ENCODE measurements at regions not wholly inside any gene's neighbourhood (a gene's known extent, or its start where the extent isn't known, plus 50 kb on each side); places are given as distances from the start of the nearest gene placed in this dataset.

GRCh38 chr4:106473515-106473914 lies 104.9 kb upstream of the GIMD1 start:
- DNase-seq (ENCODE audit: low spot score in 2 of 2) (no peak), FAIRE-seq (no peak)

- FAIRE-seq = no peak
- no peak for DNase-seq (ENCODE audit: low spot score in 2 of 2)
Measured at GRCh38 chr4:106471151-106471550, 102.6 kb upstream of the GIMD1 start.

GRCh38 chr4:106463622-106464021 lies 95.0 kb upstream of the GIMD1 start:
- no peak for FAIRE-seq

GRCh38 chr4:106454581-106454980 lies 86.0 kb upstream of the GIMD1 start:
- no peak for FAIRE-seq
- no peak for DNase-seq (ENCODE audit: low spot score in 2 of 2)

More at GRCh38 chr4:106463622-106464021, 95.0 kb upstream of the GIMD1 start:
- no peak for DNase-seq (ENCODE audit: low spot score in 2 of 2)

- FAIRE-seq = no peak
- DNase-seq (ENCODE audit: low spot score in 2 of 2) = no peak
Measured at GRCh38 chr4:106454021-106454420, 85.4 kb upstream of the GIMD1 start.

GRCh38 chr4:106451091-106451490 lies 82.5 kb upstream of the GIMD1 start:
- DNase-seq (ENCODE audit: low spot score in 2 of 2) = no peak
- FAIRE-seq = no peak

GRCh38 chr4:106450249-106450648 lies 81.7 kb upstream of the GIMD1 start:
- DNase-seq (ENCODE audit: low spot score in 2 of 2) (no peak), FAIRE-seq (no peak)

GRCh38 chr4:106444557-106444956 lies 76.0 kb upstream of the GIMD1 start:
- DNase-seq (ENCODE audit: low spot score in 2 of 2) (no peak), FAIRE-seq (no peak)

- FAIRE-seq (no peak), DNase-seq (ENCODE audit: low spot score in 2 of 2) (no peak)
Measured at GRCh38 chr4:106430797-106431196, 62.2 kb upstream of the GIMD1 start.

GRCh38 chr4:106429885-106430284 lies 61.3 kb upstream of the GIMD1 start:
- DNase-seq (ENCODE audit: low spot score in 2 of 2) (no peak), FAIRE-seq (no peak)

GRCh38 chr4:106426069-106426468 lies 57.5 kb upstream of the GIMD1 start:
- no peak for DNase-seq (ENCODE audit: low spot score in 2 of 2)

GRCh38 chr4:106425576-106425975 lies 57.0 kb upstream of the GIMD1 start:
- FAIRE-seq = no peak
- no peak for DNase-seq (ENCODE audit: low spot score in 2 of 2)

More at GRCh38 chr4:106426069-106426468, 57.5 kb upstream of the GIMD1 start:
- no peak for FAIRE-seq

GRCh38 chr4:106424426-106424825 lies 55.8 kb upstream of the GIMD1 start:
- no peak for DNase-seq (ENCODE audit: low spot score in 2 of 2)
- FAIRE-seq = no peak

- no peak for FAIRE-seq
- DNase-seq (ENCODE audit: low spot score in 2 of 2) = no peak
Measured at GRCh38 chr4:106423791-106424190, 55.2 kb upstream of the GIMD1 start.

GRCh38 chr4:106422766-106423165 lies 54.2 kb upstream of the GIMD1 start:
- no peak for DNase-seq (ENCODE audit: low spot score in 2 of 2)
- no peak for FAIRE-seq

GRCh38 chr4:106421441-106422296 lies 53.1 kb upstream of the GIMD1 start:
- FAIRE-seq = no peak
- no peak for DNase-seq (ENCODE audit: low spot score in 2 of 2)

GRCh38 chr4:106418444-106418843 lies 49.9 kb upstream of the GIMD1 start:
- FAIRE-seq = no peak

More at GRCh38 chr4:106418444-106418843, 49.9 kb upstream of the GIMD1 start:
- no peak for DNase-seq (ENCODE audit: low spot score in 2 of 2)

Measured in frontal cortex (tissue), 3 donors.